Activated CD4-positive, alpha-beta T cell treated with anti-CD3 and anti-CD28 coated beads, Interleukin-2, amount 50 U/mL, for 16 hours (primary cell): ENCODE measurements at regions not wholly inside any gene's neighbourhood (a gene's known extent, or its start where the extent isn't known, plus 50 kb on each side); places are given as distances from the start of the nearest gene placed in this dataset.

Experiments
- DNase-seq: peaks from one replicate; pipeline ENCODE4 v3.0.0-alpha.2; 2020

GRCh38 chr7:117929237-117929636, 56.0 kb upstream of the CTTNBP2 start:
- DNase-seq, result no peak

GRCh38 chr7:117931314-117931713, 58.1 kb upstream of the CTTNBP2 start:
- DNase-seq, result no peak

- DNase-seq, result no peak
Measured at GRCh38 chr7:117937049-117937752, 64.0 kb upstream of the CTTNBP2 start.

GRCh38 chr7:117937753-117938483, 64.7 kb upstream of the CTTNBP2 start:
- DNase-seq, result no peak

- no peak for DNase-seq
Measured at GRCh38 chr7:117941138-117941810, 68.0 kb upstream of the CTTNBP2 start.

GRCh38 chr7:117942780-117943179, 69.5 kb upstream of the CTTNBP2 start:
- no peak for DNase-seq

GRCh38 chr7:117944886-117945285, 71.6 kb upstream of the CTTNBP2 start:
- no peak for DNase-seq

- DNase-seq, result no peak
Measured at GRCh38 chr7:117946151-117946633, 73.0 kb upstream of the CTTNBP2 start.

- DNase-seq, result no peak
Measured at GRCh38 chr7:117949232-117949631, 76.0 kb upstream of the CTTNBP2 start.

GRCh38 chr7:117950601-117951260, 77.5 kb upstream of the CTTNBP2 start:
- DNase-seq, result no peak

- no peak for DNase-seq
Measured at GRCh38 chr7:117951285-117951684, 78.0 kb upstream of the CTTNBP2 start.

- DNase-seq, result no peak
Measured at GRCh38 chr7:117951691-117952280, 78.5 kb upstream of the CTTNBP2 start.

GRCh38 chr7:117955046-117955445, 81.8 kb upstream of the CTTNBP2 start:
- no peak for DNase-seq

GRCh38 chr7:117960351-117960750, 87.1 kb upstream of the CTTNBP2 start:
- DNase-seq, result no peak

GRCh38 chr7:117961235-117961634, 88.0 kb upstream of the CTTNBP2 start:
- DNase-seq, result no peak

- DNase-seq, result no peak
Measured at GRCh38 chr7:117962366-117962994, 89.2 kb upstream of the CTTNBP2 start.

- DNase-seq, result no peak
Measured at GRCh38 chr7:117963264-117964197, 90.3 kb upstream of the CTTNBP2 start.

GRCh38 chr7:117970801-117971200, 97.6 kb upstream of the CTTNBP2 start:
- no peak for DNase-seq

- DNase-seq, result no peak
Measured at GRCh38 chr7:117971556-117972244, 98.5 kb upstream of the CTTNBP2 start.

- DNase-seq, result no peak
Measured at GRCh38 chr7:117972606-117973005, 99.4 kb upstream of the CTTNBP2 start.

GRCh38 chr7:117973975-117974374, 100.7 kb upstream of the CTTNBP2 start:
- DNase-seq, result no peak
